ENCODE measurements at regions not wholly inside any gene's neighbourhood (a gene's known extent, or its start where the extent isn't known, plus 50 kb on each side); places are given as distances from the start of the nearest gene placed in this dataset.

GRCh38 chr7:87007038-87007437 lies 52.4 kb downstream of the ELAPOR2 start:
- TF ChIP-seq, protein P1, sequence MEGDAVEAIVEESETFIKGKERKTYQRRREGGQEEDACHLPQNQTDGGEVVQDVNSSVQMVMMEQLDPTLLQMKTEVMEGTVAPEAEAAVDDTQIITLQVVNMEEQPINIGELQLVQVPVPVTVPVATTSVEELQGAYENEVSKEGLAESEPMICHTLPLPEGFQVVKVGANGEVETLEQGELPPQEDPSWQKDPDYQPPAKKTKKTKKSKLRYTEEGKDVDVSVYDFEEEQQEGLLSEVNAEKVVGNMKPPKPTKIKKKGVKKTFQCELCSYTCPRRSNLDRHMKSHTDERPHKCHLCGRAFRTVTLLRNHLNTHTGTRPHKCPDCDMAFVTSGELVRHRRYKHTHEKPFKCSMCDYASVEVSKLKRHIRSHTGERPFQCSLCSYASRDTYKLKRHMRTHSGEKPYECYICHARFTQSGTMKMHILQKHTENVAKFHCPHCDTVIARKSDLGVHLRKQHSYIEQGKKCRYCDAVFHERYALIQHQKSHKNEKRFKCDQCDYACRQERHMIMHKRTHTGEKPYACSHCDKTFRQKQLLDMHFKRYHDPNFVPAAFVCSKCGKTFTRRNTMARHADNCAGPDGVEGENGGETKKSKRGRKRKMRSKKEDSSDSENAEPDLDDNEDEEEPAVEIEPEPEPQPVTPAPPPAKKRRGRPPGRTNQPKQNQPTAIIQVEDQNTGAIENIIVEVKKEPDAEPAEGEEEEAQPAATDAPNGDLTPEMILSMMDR (IDR thresholded peaks at IDR 0.05; ENCODE audit: unreplicated experiment in 3 of 3) = no peak
- no peak overlapping the region for H3K4me3 Mint-ChIP-seq
- H3K9me3 Mint-ChIP-seq = no peaks in the 10 kb centered on the region
- peaks cover 17% of the 10 kb centered on the region for H3K4me1 Mint-ChIP-seq
- H3K36me3 Mint-ChIP-seq (ENCODE audit: low read depth) = no peaks in the 10 kb centered on the region
- H3K27ac Mint-ChIP-seq = no peak overlapping the region
- H3K27me3 Mint-ChIP-seq (ENCODE audit: low read depth) = peaks cover 3% of the 10 kb centered on the region

- H3K27me3 Mint-ChIP-seq (ENCODE audit: low read depth) = peaks cover 3% of the 10 kb centered on the region
- H3K4me3 Mint-ChIP-seq = no peak overlapping the region
- no peaks in the 10 kb centered on the region for H3K36me3 Mint-ChIP-seq (ENCODE audit: low read depth)
- peak overlapping the region in 1 of 3 experiments; percentile 34 for H3K27ac Mint-ChIP-seq
- H3K9me3 Mint-ChIP-seq = no peaks in the 10 kb centered on the region
- H3K4me1 Mint-ChIP-seq = peaks cover 25% of the 10 kb centered on the region
- TF ChIP-seq, protein P1 (IDR thresholded peaks at IDR 0.05; ENCODE audit: unreplicated experiment in 3 of 3) = no peak
Observed at GRCh38 chr7:87004956-87005355, 54.5 kb downstream of the ELAPOR2 start.

- H3K27ac Mint-ChIP-seq = peak overlapping the region in 2 of 3 experiments; percentile 14 to 34
- no peaks in the 10 kb centered on the region for H3K9me3 Mint-ChIP-seq
- peaks cover 3% of the 10 kb centered on the region for H3K27me3 Mint-ChIP-seq (ENCODE audit: low read depth)
- H3K36me3 Mint-ChIP-seq (ENCODE audit: low read depth) = no peaks in the 10 kb centered on the region
- TF ChIP-seq, protein P1 (IDR thresholded peaks at IDR 0.05; ENCODE audit: unreplicated experiment in 3 of 3) = no peak
- H3K4me3 Mint-ChIP-seq = peak overlapping the region in 1 of 3 experiments; percentile 29
- peaks cover 25% of the 10 kb centered on the region for H3K4me1 Mint-ChIP-seq
Observed at GRCh38 chr7:87003872-87004798, 55.3 kb downstream of the ELAPOR2 start.

DNA sequence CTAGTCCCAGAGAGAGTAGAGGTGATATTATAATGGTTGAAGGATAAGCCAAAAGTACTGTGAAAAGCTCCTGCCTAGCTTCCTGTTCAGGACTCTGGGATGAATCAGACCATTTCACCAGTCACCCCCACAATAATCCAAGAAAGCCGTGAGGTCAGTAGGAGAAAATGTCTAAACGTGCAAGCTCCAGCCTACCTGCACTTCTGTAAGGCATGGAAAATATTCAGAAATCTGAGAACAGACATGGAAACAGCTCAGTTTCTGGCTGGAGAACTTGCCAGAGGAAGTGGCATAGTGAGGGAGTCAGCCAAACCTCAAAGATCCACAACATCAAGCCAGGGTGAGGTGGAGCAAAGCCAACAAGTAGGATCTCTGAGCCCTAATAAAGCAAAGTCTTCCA lies 58.2 kb downstream of the ELAPOR2 start:
- Mint-ChIP-seq H3K4me1 (peaks cover 25% of the 10 kb centered on the region), H3K36me3 (ENCODE audit: low read depth) (no peaks in the 10 kb centered on the region), H3K27ac (no peak overlapping the region), H3K27me3 (ENCODE audit: low read depth) (peaks cover 3% of the 10 kb centered on the region), H3K4me3 (no peak overlapping the region), H3K9me3 (no peaks in the 10 kb centered on the region)
- TF ChIP-seq, protein P1 (IDR thresholded peaks at IDR 0.05; ENCODE audit: unreplicated experiment in 3 of 3) = no peak

DNA sequence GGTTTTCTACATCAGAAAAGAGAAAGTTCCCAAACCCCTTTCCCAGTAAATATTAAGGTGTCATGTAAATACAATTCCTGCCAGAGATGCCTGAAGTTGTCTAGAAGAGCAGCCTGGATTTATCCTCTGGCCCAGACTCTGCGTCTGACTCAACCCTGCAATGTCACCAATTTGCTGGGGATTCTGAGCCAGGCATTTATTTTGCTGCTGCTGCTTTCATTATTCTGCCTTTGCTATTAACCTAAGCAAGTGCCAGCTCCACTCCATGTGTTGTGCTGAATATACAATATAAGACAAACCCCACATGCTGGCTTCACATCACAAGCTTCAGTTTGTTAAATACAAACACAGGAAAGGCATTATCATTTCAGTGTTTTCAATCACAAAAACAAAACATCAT lies 59.1 kb downstream of the ELAPOR2 start:
- Mint-ChIP-seq H3K4me1 (peaks cover 25% of the 10 kb centered on the region), H3K9me3 (no peaks in the 10 kb centered on the region), H3K27me3 (ENCODE audit: low read depth) (peaks cover 3% of the 10 kb centered on the region), H3K36me3 (ENCODE audit: low read depth) (no peaks in the 10 kb centered on the region), H3K27ac (no peak overlapping the region), H3K4me3 (no peak overlapping the region)
- TF ChIP-seq, protein P1 (IDR thresholded peaks at IDR 0.05; ENCODE audit: unreplicated experiment in 3 of 3) = no peak

- H3K27ac Mint-ChIP-seq = no peak overlapping the region
- no peaks in the 10 kb centered on the region for H3K9me3 Mint-ChIP-seq
- H3K27me3 Mint-ChIP-seq (ENCODE audit: low read depth) = peaks cover 3% of the 10 kb centered on the region
- TF ChIP-seq, protein P1 (IDR thresholded peaks at IDR 0.05; ENCODE audit: unreplicated experiment in 3 of 3) = no peak
- peaks cover 27% of the 10 kb centered on the region for H3K4me1 Mint-ChIP-seq
- H3K36me3 Mint-ChIP-seq (ENCODE audit: low read depth) = no peaks in the 10 kb centered on the region
- H3K4me3 Mint-ChIP-seq = no peak overlapping the region
Observed at GRCh38 chr7:86999750-87000149, 59.7 kb downstream of the ELAPOR2 start.
